Body of pancreas (tissue), 4 donors: ENCODE measurements at regions not wholly inside any gene's neighbourhood (a gene's known extent, or its start where the extent isn't known, plus 50 kb on each side); places are given as distances from the start of the nearest gene placed in this dataset.

Experiments
- CTCF ChIP-seq, 7 experiments: fragments of 450-650 bp in 4 of 7; fragments of 200-600 bp in 3 of 7; sonication (generic) in 3 of 7; IDR thresholded peaks; one replicate each; pipeline ENCODE4 v1.5.1; 2016 to 2019; ENCODE audit warnings: antibody characterized with exemption in 7 of 7
- POLR2A ChIP-seq, 3 donors: fragments of 450-650 bp; IDR thresholded peaks; one replicate each; pipeline ENCODE4 v1.6.1; 2016; ENCODE audit warnings: antibody characterized with exemption in 3 of 3, mild to moderate bottlenecking in 2 of 3

- no peak for TF ChIP-seq CTCF (IDR thresholded peaks at IDR 0.05)
- TF ChIP-seq POLR2A (IDR thresholded peaks at IDR 0.05), result no peak
Observed at GRCh38 chr6:121884091-121884490, 448.6 kb downstream of the GJA1 start.
